CD4-positive, alpha-beta T cell treated with Interleukin-10 for 1 hour (primary cell): ENCODE measurements at regions not wholly inside any gene's neighbourhood (a gene's known extent, or its start where the extent isn't known, plus 50 kb on each side); places are given as distances from the start of the nearest gene placed in this dataset.

Experiments used
- DNase-seq: peaks from one replicate; pipeline ENCODE4 v3.0.0-alpha.2; 2020

DNA sequence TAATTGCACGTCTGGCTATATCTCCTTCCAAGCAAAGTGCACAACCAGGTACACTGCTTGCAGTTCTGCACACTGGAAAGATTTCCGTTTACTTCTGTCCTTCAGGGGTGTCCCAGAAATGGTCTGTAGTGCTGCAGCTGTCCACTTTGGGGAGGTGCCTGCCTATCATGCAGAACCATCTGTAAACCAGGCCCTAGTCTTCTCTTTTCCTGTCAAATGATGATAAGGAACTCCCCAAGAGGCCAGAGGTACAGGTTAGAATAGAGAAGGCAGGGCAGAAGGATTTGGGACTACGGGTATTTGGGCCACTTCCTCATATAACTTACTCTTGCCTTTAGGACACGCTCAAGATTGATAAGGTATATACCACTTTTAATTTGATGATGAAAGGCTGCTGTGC lies 746.9 kb downstream of the FAT4 start:
- no peak for DNase-seq

GRCh38 chr4:126065016-126065415 lies 750.3 kb downstream of the FAT4 start:
- no peak for DNase-seq

DNA sequence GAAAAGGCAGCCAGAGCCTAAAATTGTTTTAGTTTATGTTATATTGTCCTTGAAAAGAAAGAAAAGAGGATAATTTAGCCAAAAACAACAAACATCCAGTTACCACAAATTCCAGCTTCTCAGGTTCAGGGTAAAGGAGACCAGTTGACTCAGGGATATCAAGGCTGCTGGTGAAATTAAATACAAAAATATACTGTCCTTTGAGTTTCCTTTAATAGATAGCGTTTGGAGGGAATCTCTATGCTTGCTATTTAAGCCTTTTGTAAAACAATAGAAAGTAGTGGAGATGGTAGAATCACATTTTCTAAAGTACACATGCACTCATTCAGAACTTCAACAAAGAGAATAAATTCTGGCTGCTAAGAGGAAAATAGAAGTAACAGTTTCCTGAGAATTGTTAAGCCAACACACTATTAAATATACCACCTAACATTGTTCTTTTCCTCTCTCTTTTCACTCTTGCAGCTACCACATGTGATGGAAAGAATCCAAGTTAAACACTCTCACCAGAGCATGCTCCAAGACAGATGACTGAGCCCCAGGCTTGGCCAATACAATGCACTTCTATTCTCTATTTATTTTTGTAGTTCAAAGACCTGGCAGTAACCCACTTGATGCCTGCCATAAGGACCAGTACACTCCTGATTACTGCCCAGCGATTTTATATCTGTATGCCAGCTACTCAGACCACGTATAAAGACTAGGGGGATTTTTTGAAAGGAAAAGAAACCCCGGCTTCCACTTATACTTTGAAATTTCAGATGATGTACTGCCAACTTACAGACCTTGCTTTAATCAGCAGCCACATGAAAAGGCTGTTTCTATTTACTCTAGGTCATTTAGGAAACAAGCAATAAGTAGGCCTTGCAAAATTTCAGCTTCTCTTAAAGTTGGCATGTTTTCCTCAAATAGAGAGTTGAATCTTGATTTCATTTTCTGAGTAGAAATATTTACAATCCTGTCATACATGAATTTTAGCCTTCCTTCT lies 756.9 kb downstream of the FAT4 start:
- DNase-seq = no peak

DNA sequence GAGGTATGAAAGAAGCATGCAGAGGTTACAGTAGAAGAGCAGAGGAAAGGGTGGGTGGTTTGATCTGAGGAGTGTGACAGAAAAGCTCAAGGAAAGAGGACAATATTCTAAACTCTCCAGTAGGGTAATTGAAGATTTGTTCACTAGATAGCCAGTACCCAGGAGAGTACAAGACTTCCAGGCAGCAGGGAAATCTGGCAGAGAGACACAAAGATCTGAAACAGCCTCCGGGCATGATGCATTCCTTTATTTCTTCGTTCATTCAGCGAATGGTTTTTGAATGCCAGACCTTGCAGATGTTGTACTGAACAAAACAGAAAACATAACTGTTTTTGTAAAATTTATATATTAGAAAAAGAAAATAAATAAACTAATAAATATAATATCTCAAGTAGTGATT lies 766.6 kb downstream of the FAT4 start:
- no peak for DNase-seq

DNA sequence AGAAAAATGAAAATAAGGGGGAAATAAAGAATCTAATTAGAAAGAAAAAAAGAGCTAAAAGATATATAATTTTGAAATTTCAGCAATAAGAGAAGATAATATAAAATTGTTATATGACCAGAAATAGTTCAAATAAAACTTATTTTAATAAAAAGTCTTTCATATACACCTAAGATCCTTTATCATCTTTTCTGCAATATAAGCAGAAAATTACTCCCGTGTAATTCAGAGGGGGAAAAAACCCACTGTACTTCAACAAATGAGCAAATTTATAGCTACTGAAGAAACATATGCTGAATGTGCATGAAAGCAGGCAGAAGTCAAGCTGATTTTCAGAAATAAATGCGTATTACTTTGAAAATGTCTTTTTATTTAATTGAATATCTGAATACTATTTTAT lies 771.3 kb downstream of the FAT4 start:
- DNase-seq = no peak

DNA sequence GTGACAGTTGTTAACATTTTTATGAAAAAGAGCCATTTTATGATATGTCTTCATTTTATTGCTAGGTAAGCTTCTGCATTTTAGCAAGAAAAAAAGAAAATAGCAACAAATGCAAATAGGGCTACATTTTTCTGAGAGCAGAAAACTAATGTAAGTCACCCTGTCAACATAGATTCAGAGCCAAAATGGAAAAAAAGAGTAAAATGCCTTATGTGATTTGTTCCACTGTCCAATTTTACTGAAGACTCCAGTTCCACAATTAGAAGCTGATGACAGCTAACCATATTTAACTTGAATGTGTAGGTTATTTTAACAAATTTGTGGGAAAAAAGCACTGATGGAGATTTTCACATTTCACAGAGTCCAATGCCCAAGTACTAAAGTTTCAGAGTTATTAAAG lies 772.3 kb downstream of the FAT4 start:
- no peak for DNase-seq

DNA sequence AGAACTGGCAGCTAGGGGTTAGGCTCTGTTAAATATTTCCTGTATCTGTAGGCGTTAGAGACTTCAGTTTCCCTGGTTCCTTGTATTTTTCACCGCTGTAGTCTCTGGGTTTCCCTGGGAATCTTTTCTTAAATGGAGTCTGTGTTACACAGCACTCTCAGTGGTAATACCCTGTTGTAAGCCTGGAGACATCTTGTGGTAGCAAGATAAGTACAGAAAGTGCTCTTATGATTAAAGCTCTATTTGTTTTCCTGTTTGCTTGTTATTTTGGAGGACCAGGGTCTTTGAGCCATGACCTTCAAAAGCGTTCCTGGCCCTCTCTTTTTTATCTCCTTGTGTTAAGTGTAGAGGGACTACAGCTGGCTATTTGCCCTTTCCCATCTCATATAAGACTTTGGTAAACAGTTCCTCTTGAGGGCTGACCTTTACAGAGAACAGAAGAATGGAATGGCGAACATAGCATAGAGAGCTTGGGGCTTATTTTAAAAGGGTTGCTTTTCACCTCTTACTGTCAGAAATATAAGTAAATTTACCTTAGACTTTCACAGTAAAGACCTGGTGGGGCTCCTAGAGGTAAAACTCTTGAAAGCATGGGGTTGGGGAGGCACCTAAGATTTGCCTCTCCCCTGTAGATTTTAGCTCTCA lies 782.5 kb downstream of the FAT4 start:
- DNase-seq = no peak

GRCh38 chr4:126106658-126107057 lies 791.9 kb downstream of the FAT4 start:
- no peak for DNase-seq

DNA sequence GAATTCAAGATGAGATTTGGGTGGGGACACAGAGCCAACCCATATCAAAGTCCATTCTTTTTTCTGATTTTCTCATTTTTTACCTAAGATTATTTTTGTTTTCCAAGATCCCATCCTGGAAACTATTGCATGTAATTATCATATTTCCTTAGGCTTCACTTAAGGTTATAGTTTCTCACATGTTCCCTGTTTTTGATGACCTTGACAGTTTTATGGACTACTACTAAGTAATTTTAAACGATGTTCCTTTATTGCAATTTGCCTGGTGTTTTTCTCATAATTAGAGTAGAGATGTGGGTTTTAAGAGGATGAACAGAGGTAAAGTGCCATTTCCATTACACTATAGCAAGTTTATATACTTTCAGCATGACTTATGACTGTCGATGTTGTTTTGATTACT lies 795.1 kb downstream of the FAT4 start:
- DNase-seq = no peak

- DNase-seq = no peak
Measured at GRCh38 chr4:126113058-126113457, 798.3 kb downstream of the FAT4 start.

GRCh38 chr4:126123611-126124325 lies 809.0 kb downstream of the FAT4 start:
- no peak for DNase-seq

DNA sequence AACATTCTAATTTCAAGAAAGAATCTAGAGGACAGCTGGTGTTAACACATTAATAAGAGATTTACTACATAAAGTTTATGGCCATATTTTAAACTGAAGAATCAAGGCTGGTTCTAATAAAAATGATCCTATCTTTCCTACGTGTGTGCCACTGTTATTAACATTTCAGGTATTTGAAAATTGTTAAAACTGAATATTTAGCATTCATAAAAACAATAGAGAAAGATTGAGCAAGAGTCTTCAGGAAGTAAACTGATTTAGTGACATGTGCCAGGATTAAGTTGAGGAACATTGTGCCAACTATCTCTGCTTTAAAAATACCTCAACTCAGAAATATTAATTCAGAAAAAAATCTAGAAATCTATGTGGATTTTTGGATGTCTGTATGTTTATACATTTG lies 810.1 kb downstream of the FAT4 start:
- DNase-seq = no peak

- no peak for DNase-seq
Measured at GRCh38 chr4:126130215-126130614, 815.5 kb downstream of the FAT4 start.

- DNase-seq = no peak
Measured at GRCh38 chr4:126136922-126137781, 822.4 kb downstream of the FAT4 start.

DNA sequence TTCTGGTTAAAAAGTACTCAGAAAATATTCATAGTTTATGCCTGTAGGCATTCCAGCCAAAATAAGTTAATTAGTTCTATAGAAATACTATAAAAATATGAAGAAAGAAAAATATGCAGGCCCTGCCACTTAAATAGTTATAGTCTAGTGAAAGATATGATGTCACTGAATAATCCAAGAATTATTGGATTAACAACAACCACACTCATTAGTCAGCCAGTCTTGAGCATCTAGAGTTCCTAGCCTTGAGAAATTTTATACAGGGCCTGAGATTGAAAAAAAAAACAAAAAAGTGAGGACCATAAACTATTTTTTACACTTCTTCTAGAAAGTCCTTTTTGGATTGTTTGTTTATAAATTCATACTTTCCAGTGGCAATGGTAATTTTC lies 823.0 kb downstream of the FAT4 start:
- no peak for DNase-seq

DNA sequence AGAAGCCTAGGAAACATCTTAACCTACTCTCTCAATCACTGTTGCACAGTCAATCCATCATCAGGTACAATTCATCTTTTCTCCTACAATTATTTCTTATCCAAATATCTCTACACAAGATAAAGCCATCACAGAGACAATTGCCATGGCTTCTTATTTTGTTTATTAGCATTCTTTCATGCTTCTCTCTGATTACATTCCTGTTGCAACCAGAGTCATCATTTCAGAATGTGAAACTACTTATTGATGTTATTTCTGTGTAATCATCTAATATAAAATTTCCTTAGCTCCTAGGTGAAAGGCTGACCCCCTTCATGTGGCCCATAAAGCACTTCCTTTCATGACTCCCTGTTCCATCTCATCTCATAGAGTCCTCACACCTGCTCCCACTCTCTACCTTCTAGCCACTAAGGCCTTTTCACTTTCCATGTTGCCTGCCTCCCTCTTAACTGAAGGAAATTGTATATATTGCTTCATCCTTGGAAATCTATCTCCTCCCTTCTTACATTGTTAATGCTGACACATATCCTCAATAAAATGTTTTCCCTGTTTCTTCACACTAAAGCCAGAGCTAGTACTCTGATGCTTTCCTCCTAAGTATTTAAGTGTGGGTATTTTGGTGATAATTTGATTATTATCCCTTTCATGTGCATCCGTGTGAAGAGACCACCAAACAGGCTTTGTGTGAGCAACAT lies 829.9 kb downstream of the FAT4 start:
- DNase-seq = no peak

- DNase-seq = no peak
Measured at GRCh38 chr4:126168484-126168883, 853.7 kb downstream of the FAT4 start.

GRCh38 chr4:126172126-126172525 lies 857.4 kb downstream of the FAT4 start:
- DNase-seq = no peak

- DNase-seq = no peak
Measured at GRCh38 chr4:126174627-126175026, 859.9 kb downstream of the FAT4 start.

DNA sequence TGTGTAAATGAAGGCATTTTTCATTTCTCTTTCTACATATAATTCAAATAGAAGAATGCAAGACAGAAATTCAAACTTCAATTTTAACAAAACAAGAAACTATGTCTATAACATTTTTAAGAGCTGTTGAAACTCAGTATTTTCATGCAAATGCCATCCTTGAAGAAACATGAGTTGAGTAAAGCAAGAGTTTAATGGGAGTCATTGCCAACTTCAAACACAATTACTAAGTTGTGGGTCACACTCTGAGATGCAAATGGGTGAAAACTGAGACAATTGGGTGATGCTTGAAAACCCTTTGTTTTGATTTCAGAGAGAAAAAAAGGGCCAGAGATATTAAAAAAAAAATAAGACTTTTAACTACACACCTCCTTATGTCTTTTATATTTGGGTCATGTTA lies 865.9 kb downstream of the FAT4 start:
- DNase-seq = no peak

DNA sequence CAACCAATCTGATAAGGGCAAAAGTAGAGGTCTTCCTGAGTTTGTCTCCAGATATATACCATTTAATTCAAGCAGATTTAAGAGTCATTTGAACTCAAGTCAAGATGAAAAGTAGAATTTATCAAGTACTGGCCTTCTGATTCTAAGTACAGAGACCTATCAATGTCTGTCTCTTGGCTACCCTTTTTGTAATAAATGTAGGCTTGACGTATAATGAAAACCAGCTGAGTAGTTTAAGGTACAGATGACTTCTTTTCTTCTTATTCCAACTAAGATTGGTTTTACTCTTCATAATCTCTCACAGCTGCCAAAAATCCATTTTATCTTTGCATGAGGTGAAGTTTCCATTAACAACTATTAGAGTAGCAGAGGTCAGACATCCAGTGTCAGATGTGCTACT lies 867.6 kb downstream of the FAT4 start:
- no peak for DNase-seq

- DNase-seq = no peak
Measured at GRCh38 chr4:126182786-126183185, 868.0 kb downstream of the FAT4 start.
